GM12878 (cell line): ENCODE measurements at regions not wholly inside any gene's neighbourhood (a gene's known extent, or its start where the extent isn't known, plus 50 kb on each side); places are given as distances from the start of the nearest gene placed in this dataset.

Source experiments
- ATAC-seq: fragments of 200-7000 bp; cut with Tn5 transposase; 3 replicates; pipeline ENCODE4 v1.9.1; 2020; ENCODE audit warnings: mild to moderate bottlenecking, moderate library complexity
- BruUV-seq: library from RNA; stranded (reverse); fragments of 400-500 nt; replicated peaks from 2 replicates; lab custom pipeline; 2021; lab: Mats Ljungman, UMichigan
- CTCF ChIA-PET: fragments of 300-600 bp; sonication (Branson Sonifier 250); formaldehyde crosslinking; extraction: SDS; loops from one replicate; lab custom pipeline; 2021; ENCODE audit warnings: inconsistent platforms; lab: Yijun Ruan, JAX
- POLR2A ChIA-PET: fragments of 350-600 bp; formaldehyde crosslinking; extraction: SDS; loops from one replicate; lab custom pipeline; 2021; ENCODE audit warnings: inconsistent platforms; lab: Charles Lee
- RAD21 ChIA-PET: fragments of 300-600 bp; sonication (Branson Sonifier 250); formaldehyde crosslinking; loops from one replicate; lab custom pipeline; 2023; ENCODE audit warnings: antibody characterized with exemption; ENCODE audit not compliant: unreplicated experiment; lab: Charles Lee
- SMC1A ChIA-PET: fragments of 300-600 bp; sonication (Branson Sonifier 250); formaldehyde crosslinking; loops from one replicate; lab custom pipeline; 2023; ENCODE audit not compliant: unreplicated experiment, uncharacterized antibody; lab: Charles Lee
- DNase-seq: peaks from one replicate; pipeline ENCODE4 v3.0.0-alpha.2; 2011; ENCODE audit warnings: low read depth, low spot score
- FAIRE-seq: peaks from 3 replicates; lab custom pipeline; 2011; peaks lifted over from hg19 to GRCh38; lab: Jason Lieb, UNC
- H2AFZ ChIP-seq: 2 replicates; pipeline ENCODE4 v1.6.0; 2011; ENCODE audit warnings: low read depth, low read length, control low read depth; ENCODE audit not compliant: control insufficient read depth
- H3K27ac ChIP-seq: 2 replicates; pipeline ENCODE4 v1.5.1; 2011; ENCODE audit warnings: control low read depth; ENCODE audit not compliant: control insufficient read depth, insufficient read depth
- H3K27me3 ChIP-seq, 2 experiments: replicated peaks in 1 of 2; 2 replicates each; pipeline versions ENCODE4 v1.6.0 to v1.6.1; 2011; ENCODE audit warnings: low read length in 1 of 2; ENCODE audit not compliant: control insufficient read depth in 2 of 2, insufficient read depth in 2 of 2
- H3K36me3 ChIP-seq, 2 experiments: 2 replicates each; pipeline ENCODE4 v1.5.1; 2011; ENCODE audit warnings: low read length in 1 of 2; ENCODE audit not compliant: control insufficient read depth in 2 of 2, insufficient read depth in 2 of 2
- H3K4me1 ChIP-seq: 2 replicates; pipeline ENCODE4 v1.6.1; 2011; ENCODE audit warnings: mild to moderate bottlenecking, low read length, moderate library complexity, mixed read lengths; ENCODE audit not compliant: control insufficient read depth, insufficient read depth
- H3K4me2 ChIP-seq: 2 replicates; pipeline ENCODE4 v1.6.0; 2011; ENCODE audit warnings: control low read depth; ENCODE audit not compliant: control insufficient read depth, insufficient read depth
- H3K4me3 ChIP-seq: fragments of 200-600 bp; sonication (generic); 2 replicates; pipeline ENCODE4 v1.5.1; 2016
- H3K79me2 ChIP-seq: 2 replicates; pipeline ENCODE4 v1.6.0; 2011; ENCODE audit warnings: low read length; ENCODE audit not compliant: control insufficient read depth, insufficient read depth
- H3K9ac ChIP-seq: 2 replicates; pipeline ENCODE4 v1.8.0; 2011; ENCODE audit warnings: low read length, control low read depth, mixed read lengths; ENCODE audit not compliant: control insufficient read depth, insufficient read depth
- H3K9me3 ChIP-seq: replicated peaks from 3 replicates; pipeline ENCODE4 v1.5.1; 2011; ENCODE audit warnings: mild to moderate bottlenecking, low read length; ENCODE audit not compliant: control insufficient read depth, insufficient read depth
- H4K20me1 ChIP-seq: 2 replicates; pipeline ENCODE4 v1.6.0; 2011; ENCODE audit not compliant: control insufficient read depth, insufficient read depth
- DPF2 ChIP-seq: fragments of 450-650 bp; IDR thresholded peaks from 2 replicates; pipeline ENCODE4 v1.6.1; 2017; ENCODE audit warnings: mild to moderate bottlenecking
- IKZF2 ChIP-seq, 2 experiments: fragments of 450-650 bp; IDR thresholded peaks; 2 replicates each; pipeline ENCODE4 v1.6.1; 2017; ENCODE audit warnings: mild to moderate bottlenecking in 2 of 2, moderate library complexity in 2 of 2
- KLF5 ChIP-seq: fragments of 450-650 bp; IDR thresholded peaks from 2 replicates; pipeline ENCODE4 v1.6.1; 2014; ENCODE audit warnings: mild to moderate bottlenecking; ENCODE audit not compliant: partially characterized antibody
- NR2C2 ChIP-seq: IDR thresholded peaks from 2 replicates; pipeline ENCODE4 v1.6.1; 2011; ENCODE audit warnings: borderline replicate concordance, low read depth; ENCODE audit not compliant: control insufficient read depth, insufficient read length
- SMC3 ChIP-seq: IDR thresholded peaks from 2 replicates; pipeline ENCODE4 v1.6.1; 2011; ENCODE audit warnings: low read length, improper control_type of control experiment, borderline replicate concordance
- WGBS: methylation state at CpG from one replicate; pipeline ENCODE4 v1.1.6; 2016; ENCODE audit warnings: low lambda C conversion rate; ENCODE audit not compliant: insufficient replicate concordance, insufficient coverage; ENCODE audit errors: missing lambda C conversion rate; 5-methylcytosine and 5-hydroxymethylcytosine counted together
- in situ Hi-C: fragments of 300-500 bp; cut with MboI; formaldehyde crosslinking; loops from 9 replicates; pipeline ENCODE4 v1.14.3; 2018; ENCODE audit warnings: mixed read lengths
- intact Hi-C: fragments of 100-400 bp; cut with micrococcal nuclease; formaldehyde crosslinking; loops from one replicate; pipeline ENCODE4 v1.14.2; 2022; ENCODE audit not compliant: unreplicated experiment
- TF ChIP-seq, protein P1 (sequence below): IDR thresholded peaks from 2 replicates; pipeline ENCODE4 v1.6.1; 2012; ENCODE audit warnings: mild to moderate bottlenecking, low read depth, low read length

DNA sequence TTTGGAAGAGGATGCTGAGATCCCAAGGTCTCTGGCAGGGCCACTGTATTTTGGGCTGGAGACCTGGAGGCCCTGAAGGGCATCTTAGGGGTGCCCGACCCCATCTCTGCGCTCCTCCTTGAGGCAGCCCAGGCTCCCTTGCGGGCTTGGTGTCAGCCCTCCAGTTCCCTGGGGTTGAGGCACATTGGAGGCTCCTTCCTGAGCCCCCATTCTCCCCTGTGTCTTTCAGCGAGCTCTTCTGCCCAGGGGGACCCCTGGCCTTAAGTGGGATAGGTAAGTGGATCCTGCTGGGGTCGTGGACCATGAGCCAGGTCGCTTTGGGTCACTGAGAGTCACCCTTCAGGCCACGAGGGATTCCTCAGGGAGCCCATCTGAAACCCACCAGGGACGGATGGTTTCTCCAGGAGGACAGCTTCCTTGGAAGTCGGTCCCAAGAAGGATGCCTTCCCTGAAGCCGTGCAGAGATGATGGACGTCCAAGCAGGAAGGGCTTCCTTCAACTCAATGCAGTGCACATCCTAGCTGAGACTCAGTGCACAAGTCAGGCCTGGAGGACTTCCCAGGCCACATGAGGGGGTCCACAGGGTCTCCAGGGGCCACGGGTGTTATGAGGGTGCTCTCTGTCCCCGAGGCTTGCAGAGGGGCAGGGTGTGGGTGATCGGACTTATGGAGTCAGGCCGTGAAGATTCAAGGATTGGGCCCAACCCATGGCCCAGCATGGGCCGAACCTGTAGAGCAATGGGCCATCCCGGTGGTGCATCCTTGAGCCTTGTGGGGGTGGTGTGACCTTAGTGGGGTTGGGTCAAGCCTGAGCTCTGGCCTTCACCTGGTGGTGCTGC lies 224.3 kb downstream of the SNRPN start:
- ChIA-PET CTCF (no interaction called here), POLR2A (no interaction called here), SMC1A (no interaction called here), RAD21 (no interaction called here)
- in situ Hi-C loops (loop anchor here (25.0 kb wide), 1 partner anchor 558 kb away; no protein-coding TSS in a partner anchor), intact Hi-C loops (no loop called here)
- ATAC-seq = no peak
- H3K4me3 ChIP-seq = no peak overlapping the region
- H3K27me3 ChIP-seq = no peaks in the 10 kb centered on the region
- H3K9me3 ChIP-seq = no peaks in the 10 kb centered on the region; the same call in 2 of the 3 replicates
- no TSS peak for BruUV-seq
- TF ChIP-seq DPF2 (no peak), IKZF2 (IDR thresholded peaks at IDR 0.05) (no peak), SMC3 (no peak), NR2C2 (no peak), KLF5 (no peak)
- TF ChIP-seq, protein P1, sequence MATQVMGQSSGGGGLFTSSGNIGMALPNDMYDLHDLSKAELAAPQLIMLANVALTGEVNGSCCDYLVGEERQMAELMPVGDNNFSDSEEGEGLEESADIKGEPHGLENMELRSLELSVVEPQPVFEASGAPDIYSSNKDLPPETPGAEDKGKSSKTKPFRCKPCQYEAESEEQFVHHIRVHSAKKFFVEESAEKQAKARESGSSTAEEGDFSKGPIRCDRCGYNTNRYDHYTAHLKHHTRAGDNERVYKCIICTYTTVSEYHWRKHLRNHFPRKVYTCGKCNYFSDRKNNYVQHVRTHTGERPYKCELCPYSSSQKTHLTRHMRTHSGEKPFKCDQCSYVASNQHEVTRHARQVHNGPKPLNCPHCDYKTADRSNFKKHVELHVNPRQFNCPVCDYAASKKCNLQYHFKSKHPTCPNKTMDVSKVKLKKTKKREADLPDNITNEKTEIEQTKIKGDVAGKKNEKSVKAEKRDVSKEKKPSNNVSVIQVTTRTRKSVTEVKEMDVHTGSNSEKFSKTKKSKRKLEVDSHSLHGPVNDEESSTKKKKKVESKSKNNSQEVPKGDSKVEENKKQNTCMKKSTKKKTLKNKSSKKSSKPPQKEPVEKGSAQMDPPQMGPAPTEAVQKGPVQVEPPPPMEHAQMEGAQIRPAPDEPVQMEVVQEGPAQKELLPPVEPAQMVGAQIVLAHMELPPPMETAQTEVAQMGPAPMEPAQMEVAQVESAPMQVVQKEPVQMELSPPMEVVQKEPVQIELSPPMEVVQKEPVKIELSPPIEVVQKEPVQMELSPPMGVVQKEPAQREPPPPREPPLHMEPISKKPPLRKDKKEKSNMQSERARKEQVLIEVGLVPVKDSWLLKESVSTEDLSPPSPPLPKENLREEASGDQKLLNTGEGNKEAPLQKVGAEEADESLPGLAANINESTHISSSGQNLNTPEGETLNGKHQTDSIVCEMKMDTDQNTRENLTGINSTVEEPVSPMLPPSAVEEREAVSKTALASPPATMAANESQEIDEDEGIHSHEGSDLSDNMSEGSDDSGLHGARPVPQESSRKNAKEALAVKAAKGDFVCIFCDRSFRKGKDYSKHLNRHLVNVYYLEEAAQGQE = no peak
- no peak overlapping the region for H3K9ac ChIP-seq
- H3K27ac ChIP-seq = no peak overlapping the region
- WGBS = 29% methylated on average over 17 of the region's 17 CpGs
- no peaks in the 10 kb centered on the region for H4K20me1 ChIP-seq
- no peaks in the 10 kb centered on the region for H3K4me1 ChIP-seq
- H3K36me3 ChIP-seq = no peaks in the 10 kb centered on the region
- no peak for FAIRE-seq
- H3K79me2 ChIP-seq = no peaks in the 10 kb centered on the region
- H3K4me2 ChIP-seq = no peak overlapping the region
- no peak overlapping the region for H2AFZ ChIP-seq
- DNase-seq = no peak
